HT1080 (cell line): ENCODE measurements at regions not wholly inside any gene's neighbourhood (a gene's known extent, or its start where the extent isn't known, plus 50 kb on each side); places are given as distances from the start of the nearest gene placed in this dataset. TPM values are rescaled to one million over a fixed set of nuclear protein-coding genes. Genes with fewer than 3 reads are reported as not detected.
"Not testable (repeated sequence)": the region's sequence is repeated elsewhere in the genome, so short reads cannot be mapped to it uniquely, and the experiment has no call there.

Source experiments
- DNase-seq: peaks from one replicate; pipeline ENCODE4 v3.0.0-alpha.2; 2015; ENCODE audit warnings: low read depth
- small RNA-seq: library from RNA; depleted of rRNA; stranded (forward); fragments of <200 nt; gene quantifications from one replicate; pipeline ENCODE3, GENCODE V24; 2014

- DNase-seq, result no peak
These were observed 66.6 kb upstream of the RHOU start for GRCh38 chr1:228668553-228669241.

- DNase-seq, result no peak
These were observed 66.1 kb upstream of the RHOU start for GRCh38 chr1:228669242-228669585.

- not testable (repeated sequence) for DNase-seq
These were observed 54.2 kb upstream of the RHOU start for GRCh38 chr1:228681076-228681565.

DNA sequence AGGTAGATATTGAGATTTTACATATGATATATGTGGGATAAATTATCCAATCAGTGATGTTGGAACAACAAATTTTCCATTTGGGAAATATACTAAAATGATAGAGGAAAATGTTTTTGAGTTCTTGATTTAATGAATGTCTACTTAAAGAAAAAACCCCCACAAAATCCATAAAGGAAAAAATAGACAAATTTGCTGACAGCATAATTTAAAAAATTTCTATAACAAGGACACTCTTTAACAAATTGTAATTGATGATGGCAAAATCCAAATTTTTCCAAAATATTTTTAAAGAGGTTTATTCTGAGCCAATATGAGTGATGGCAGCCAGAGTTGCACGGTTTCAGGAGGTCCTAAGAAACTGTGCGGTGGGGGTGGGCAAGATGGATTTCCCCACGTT is 51.9 kb upstream of the RHOU start:
- no peak for DNase-seq

- DNase-seq, result no peak
These were observed 50.7 kb upstream of the RHOU start for GRCh38 chr1:228684607-228685006.

DNA sequence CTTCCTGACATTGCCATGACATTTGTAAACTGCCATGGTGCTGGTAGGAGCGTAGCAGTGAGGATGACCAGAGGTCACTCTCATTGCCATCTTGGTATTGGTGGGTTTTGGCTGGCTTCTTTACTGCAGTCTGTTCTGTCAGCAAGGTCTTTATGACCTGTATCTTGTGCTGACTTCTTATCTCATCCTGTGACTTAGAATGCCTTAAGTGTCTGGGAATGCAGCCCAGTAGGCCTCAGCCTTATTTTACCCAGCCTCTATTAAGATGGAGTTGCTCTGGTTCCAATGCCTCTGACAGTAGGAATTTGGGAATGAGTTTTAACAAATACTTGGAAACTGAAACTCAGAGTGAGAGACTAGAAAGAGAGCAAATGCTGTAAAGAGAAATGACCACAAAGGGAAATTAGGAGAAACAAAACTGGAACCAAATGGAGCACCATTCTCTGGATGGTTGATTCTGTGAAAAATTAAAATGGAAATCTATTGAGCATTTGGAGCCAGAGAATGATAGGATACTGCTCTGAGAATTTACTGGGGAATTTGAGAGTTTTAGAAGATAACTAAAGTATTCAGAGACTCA is 50.1 kb upstream of the RHOU start:
- no peak for DNase-seq

Small RNA genes lying in the stretch of these regions (small RNA-seq; reads per million reads assigned to genes)
- not detected for gene RF00432
- gene RNA5S10, result not detected
- gene RNA5S11, result not detected
- not detected for gene RNA5S12
- not detected for gene RNA5S13
- not detected for gene RNA5S14
- not detected for gene RNA5S15
- gene RNA5S16, result not detected
- gene RNA5S17, result not detected
- gene RNA5S2, result not detected
- gene RNA5S3, result not detected
- not detected for gene RNA5S4
- gene RNA5S5, result not detected
- not detected for gene RNA5S6
- not detected for gene RNA5S7
- gene RNA5S8, result not detected
- not detected for gene RNA5S9
- gene RNA5SP18, result not detected
